ENCODE measurements at regions not wholly inside any gene's neighbourhood (a gene's known extent, or its start where the extent isn't known, plus 50 kb on each side); places are given as distances from the start of the nearest gene placed in this dataset.

DNA sequence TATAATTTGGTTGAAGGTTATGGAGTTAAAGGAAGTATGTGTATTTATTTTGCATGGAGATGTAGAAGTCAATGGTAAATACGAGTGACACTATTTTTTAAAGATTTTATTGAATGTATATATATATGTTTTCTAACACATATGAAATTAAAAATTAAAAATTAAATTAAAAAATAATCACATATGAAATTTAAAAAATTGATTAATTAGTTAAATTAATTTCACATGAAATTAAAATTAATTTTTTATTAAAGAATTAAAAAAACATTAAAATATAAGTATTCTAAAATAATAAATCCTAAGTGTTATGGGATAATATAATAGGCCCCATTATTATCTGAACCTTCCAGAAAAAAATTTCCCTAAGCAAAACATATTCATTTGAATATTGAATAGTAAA is 1163.5 kb downstream of the ARAP2 start:
- DNase-seq: no peak

DNA sequence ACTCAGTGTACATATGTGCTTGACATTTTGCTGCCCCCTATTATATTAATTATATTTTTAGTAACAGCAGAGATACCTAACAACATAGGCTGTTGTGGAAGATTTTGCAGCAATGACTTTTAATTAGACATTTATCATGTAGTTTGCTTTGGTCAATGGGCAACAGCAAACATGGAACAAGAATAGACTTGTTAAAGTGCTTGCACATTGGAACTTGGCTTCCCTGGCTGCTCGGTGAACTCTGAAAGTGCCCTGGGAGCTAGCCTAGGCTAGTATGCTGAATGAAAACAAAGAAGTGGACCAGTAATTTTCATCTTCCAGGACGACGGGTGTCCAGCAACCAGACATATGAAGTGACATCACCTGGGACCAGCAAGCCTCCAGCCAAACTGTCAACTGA is 1157.1 kb downstream of the ARAP2 start:
- DNase-seq: no peak

GRCh38 chr4:35100932-35101331 is 1143.4 kb downstream of the ARAP2 start:
- no peak for DNase-seq

- no peak for DNase-seq
These were observed 1142.2 kb downstream of the ARAP2 start for GRCh38 chr4:35102066-35102465.

DNA sequence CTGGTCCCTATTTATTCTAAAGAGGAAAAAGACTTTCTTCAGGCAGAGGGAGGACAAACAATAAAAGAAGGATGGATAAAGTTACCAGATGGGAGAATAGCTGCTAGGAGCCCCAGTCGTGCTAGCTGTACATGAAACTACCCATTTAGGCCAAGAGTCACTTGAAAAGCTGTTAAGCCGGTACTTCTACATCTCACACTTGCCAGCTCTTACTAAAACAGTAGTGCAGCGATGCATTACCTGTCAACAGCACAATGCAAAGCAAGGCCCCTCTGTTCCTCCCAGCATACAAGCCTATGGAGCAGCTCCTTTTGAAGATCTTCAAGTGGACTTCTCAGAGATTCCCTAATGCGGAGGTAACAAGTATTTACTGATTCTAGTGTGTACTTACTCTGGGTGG is 1138.8 kb downstream of the ARAP2 start:
- DNase-seq: no peak

DNA sequence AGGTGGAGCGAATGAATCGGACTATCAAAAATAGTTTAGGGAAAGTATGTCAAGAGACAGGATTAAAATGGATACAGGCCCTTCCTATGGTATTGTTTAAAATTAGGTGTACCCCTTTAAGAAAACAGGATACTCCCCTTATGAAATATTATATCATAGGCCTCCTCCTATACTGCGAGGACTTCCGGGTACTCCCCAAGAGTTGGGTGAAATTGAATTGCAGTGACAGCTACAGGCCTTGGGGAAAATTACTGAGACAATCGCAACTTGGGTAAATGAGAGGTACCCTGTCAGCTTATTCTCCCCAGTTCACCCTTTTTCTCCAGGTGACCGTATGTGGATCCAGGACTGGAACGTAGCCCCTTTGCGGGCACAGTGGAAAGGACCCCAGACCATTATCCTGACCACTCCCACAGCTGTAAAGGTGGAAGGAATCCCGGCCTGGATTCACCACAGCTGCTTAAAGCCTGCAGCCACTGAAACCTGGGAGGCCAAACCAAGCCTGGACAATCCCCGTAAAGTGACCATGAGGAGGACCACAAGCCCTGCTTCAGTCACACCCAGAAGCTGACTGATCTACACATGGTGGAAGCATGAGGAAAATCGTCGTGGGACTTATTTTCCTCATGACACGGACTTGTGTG is 1138.1 kb downstream of the ARAP2 start:
- no peak for DNase-seq

DNA sequence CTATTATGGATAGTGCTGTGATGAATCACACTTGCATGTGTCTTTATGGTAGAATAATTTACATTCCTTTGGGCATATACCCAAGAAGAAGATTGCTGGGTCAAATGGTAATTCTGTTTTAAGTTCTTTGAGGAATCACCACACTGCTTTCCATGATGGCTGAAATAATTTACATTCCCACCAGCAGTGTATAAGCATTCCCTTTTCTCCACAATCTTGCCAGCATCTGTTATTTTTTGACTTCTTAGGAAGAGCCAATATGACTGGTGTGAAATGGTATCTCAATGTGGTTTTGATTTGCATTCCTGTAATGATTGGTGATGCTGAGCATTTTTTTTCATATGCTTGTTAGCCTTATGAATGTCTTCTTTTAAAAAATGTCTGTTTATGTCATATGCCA is 1120.2 kb downstream of the ARAP2 start:
- no peak for DNase-seq

DNA sequence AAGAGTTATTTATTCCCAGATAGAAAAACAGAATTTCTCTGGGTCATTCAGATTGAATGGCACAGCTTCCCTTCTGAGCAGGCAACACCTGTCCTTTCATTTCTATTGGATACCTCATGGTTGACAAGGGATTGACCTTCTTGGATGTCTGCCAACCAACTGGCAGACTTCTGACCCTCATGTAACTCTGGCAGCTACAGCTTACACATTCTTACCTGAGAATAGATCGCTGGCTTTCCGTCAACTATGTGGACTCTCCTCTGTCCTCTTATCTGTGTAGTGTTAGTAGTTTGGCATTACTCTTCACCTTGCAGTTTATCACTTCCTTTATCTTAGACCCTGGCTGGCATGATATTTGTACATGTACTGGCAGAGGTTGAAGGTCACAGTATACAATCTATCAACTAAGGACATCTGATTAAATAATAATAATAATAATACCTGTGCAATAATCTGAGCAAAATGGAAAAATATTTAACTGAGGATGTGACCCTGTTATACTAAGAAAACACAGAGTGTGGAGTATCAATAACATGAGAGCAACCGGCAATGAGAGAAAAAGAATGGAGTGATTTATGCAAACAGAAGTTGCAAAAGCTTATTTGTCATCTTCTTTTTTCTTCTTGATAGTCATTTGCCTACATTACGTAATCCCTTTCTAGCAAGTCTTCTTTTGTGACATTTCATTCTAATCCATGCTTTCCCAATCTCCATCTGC is 1118.2 kb downstream of the ARAP2 start:
- DNase-seq: no peak

DNA sequence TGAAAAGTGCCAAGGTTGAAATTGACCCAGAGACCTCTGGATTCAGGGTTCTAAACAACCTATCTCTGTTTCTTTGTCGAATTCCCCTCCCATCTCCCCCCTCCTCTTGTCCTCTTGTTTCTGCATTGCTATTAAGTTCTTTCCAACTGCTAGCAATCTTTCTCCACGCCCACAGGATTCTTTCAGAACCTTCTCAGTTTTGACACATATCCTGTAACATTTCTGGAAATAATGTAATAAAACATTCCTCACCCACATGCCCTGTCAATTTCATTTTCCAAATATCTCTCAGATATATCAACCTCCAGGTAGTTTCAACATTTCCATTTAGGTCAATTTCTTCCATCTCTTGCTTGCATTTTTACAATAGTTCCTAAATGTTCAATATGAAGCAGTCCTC is 1105.9 kb downstream of the ARAP2 start:
- DNase-seq: no peak

DNA sequence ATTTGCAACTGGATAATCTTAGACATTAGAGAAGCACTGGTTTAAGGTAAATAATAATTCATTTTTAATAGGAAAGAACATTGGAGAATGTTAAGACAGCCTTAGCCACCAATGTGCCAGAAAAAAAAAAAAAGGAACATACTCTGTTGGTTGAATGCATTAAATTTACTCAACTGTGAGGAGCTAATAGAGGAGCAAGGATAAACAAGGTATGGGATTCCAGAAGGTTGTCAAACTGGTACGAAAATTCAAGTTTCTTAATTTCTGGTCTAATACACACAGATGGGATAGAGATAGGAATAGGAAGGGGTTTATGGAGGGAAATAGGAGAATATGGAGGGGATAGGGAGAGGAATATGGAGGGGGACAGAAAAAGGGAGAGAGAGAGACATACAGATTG is 1096.6 kb downstream of the ARAP2 start:
- no peak for DNase-seq

- DNase-seq: no peak
These were observed 1092.3 kb downstream of the ARAP2 start for GRCh38 chr4:35151816-35152572.

DNA sequence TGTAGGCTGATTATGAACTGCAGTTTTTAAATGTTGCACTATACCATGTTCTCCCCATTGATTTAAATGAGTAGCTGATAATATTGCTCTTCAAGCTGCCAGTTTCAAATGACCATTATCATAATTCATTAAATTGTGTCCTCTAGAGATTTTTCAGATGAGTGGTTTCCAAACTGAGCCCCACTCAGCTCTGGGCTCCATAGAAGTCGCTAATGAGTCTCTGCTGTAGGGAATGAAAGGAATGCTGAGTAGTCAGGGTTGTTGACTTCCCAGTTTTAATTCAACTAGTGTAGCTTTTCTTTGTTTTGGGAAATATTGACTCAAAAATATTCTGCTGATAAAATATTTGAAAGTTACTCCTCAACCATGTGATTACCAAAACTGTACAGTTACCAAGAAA is 1081.1 kb downstream of the ARAP2 start:
- DNase-seq: no peak

GRCh38 chr4:35164063-35164462 is 1080.3 kb downstream of the ARAP2 start:
- no peak for DNase-seq

- no peak for DNase-seq
These were observed 1077.8 kb downstream of the ARAP2 start for GRCh38 chr4:35166466-35166865.

GRCh38 chr4:35167385-35167784 is 1076.9 kb downstream of the ARAP2 start:
- DNase-seq: no peak

DNA sequence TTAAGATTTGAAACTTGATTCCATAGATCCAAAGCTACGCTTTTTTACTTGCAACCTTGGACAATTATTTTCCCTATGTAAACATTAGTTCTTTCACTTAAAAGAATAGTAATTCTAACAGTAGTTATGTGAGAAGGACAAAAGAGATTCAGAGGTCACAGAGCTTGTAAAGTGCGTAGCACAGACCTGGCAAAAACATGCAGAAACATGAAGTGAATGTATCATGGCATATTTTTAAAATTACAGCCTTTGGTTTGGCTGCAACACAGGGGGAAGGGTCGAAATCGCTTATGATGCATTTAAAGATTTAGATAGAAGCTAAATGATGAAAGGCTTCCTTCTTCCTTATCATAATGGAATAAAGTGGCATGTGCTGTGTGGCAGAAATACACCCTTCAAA is 1068.8 kb downstream of the ARAP2 start:
- DNase-seq: no peak

DNA sequence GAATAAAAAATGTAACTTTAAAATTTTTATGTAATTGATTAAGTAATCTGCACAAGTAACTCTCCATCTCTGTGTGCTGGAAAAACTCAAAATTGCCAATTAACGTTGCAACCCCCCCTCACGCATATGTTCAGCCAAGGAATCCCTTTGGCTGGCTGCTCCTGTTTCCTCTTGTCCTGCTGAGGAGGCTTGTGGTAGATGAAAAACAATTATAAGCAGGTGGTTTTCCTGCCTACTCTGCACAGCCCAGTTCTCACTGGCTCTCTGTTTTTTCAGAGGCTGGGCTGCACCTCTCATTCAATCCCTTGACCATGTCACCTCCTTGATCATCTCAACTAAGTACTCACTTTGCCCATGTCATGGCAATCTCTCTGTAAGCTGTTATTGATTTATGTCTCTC is 1068.4 kb downstream of the ARAP2 start:
- DNase-seq: no peak

DNA sequence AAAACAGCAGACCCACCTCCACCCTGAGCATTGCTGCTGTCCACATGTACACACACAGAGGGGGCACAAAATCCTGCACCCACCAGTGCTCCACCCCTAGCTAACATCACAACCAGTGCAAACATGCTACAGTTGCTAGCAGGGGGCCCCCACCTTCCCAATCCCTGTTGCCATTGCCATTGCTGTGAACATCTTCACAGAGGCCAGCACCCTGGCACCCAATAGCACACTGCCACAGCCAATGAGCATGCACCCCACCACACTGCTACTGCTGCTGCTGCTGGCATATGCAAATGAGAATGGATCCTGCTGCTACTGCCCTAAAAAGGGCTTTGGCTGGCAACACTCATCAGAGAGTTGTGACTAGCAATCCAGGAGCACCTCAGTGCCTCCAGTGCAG is 1061.9 kb downstream of the ARAP2 start:
- no peak for DNase-seq

DNA sequence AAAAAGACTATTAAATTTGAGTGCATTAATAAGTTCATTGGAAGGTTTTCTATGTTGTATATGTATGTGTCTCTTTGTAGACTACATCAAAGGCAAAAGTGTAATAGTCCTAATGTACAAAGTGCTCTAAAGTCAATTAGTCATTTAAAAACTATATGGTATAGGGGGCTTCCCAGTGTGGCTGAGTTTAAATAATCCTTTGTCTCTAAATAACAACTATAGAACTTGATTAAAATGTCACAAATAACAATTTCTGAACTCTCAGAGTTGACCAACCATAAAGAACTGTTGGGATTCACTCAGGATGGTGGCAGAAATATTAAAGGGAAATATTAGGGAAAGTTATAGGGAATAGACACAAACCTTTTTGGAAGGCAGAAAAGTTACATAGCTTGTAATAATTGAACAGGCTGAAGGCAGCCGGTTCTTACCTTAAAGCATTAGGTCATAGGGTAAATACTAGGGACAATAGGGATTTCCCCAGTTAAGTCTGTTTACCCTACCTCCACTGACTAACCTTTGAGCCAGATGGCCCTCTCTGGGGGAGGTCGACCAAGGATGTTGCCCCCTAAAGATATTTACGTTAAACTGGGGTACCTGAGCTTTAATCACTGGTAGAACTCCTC is 1054.2 kb downstream of the ARAP2 start:
- no peak for DNase-seq

- no peak for DNase-seq
These were observed 1042.9 kb downstream of the ARAP2 start for GRCh38 chr4:35201403-35201802.

DNA sequence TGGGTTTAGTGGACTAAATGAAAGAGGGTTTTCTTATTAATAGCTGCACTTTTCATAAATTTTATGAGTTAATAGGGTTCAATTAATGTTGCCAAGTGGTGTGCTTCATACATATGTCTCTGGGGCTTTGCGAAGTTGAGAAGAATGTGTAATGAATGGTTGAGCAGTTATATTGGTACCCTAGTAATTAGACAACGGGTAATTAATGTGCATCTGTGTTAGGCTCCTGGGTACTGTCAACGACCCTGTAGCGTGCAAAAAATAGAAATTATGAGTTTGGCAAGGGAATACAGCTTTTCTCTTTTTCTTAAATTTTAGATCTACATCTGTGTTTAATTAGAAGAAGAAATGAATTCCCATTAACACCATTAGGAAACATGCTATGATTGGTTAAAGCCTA is 1027.7 kb downstream of the ARAP2 start:
- no peak for DNase-seq

- no peak for DNase-seq
These were observed 1027.0 kb downstream of the ARAP2 start for GRCh38 chr4:35217331-35217730.

GRCh38 chr4:35228313-35228712 is 1016.0 kb downstream of the ARAP2 start:
- DNase-seq: no peak

- DNase-seq: no peak
These were observed 1015.3 kb downstream of the ARAP2 start for GRCh38 chr4:35229021-35229420.
